Activated CD8-positive, alpha-beta T cell treated with anti-CD3 and anti-CD28 coated beads, Interleukin-2, amount 10 ng/mL, durations not matched to agents 7 days and 5 days (primary cell): ENCODE measurements at regions not wholly inside any gene's neighbourhood (a gene's known extent, or its start where the extent isn't known, plus 50 kb on each side); places are given as distances from the start of the nearest gene placed in this dataset.
"Not testable (repeated sequence)": the region's sequence is repeated elsewhere in the genome, so short reads cannot be mapped to it uniquely, and the experiment has no call there.

Experiments used
- ATAC-seq: fragments of 150-1000 bp; cut with Tn5 transposase; one replicate; pipeline ENCODE4 v1.10.0; 2021; ENCODE audit warnings: moderate library complexity
- CTCF ChIA-PET: fragments of 350-600 bp; sonication (Branson Sonifier 250); formaldehyde crosslinking; loops from one replicate; lab custom pipeline; 2021; ENCODE audit warnings: antibody characterized with exemption; lab: Charles Lee
- POLR2A ChIA-PET: fragments of 350-600 bp; sonication (Branson Sonifier 250); formaldehyde crosslinking; loops from one replicate; lab custom pipeline; 2021; ENCODE audit warnings: antibody characterized with exemption; lab: Charles Lee
- DNase-seq: peaks from one replicate; pipeline ENCODE4 v3.0.0-alpha.2; 2020
- H3K27ac Mint-ChIP-seq: one replicate; pipeline ENCODE4 v1.8.0; 2021; ENCODE audit warnings: mild to moderate bottlenecking, mixed read lengths
- H3K27me3 Mint-ChIP-seq: one replicate; pipeline ENCODE4 v1.8.0; 2021; ENCODE audit warnings: low read depth, mixed read lengths
- H3K36me3 Mint-ChIP-seq: one replicate; pipeline ENCODE4 v1.8.0; 2021; ENCODE audit warnings: low read depth, mixed read lengths
- H3K4me1 Mint-ChIP-seq: one replicate; pipeline ENCODE4 v1.8.0; 2021; ENCODE audit warnings: low read depth, mixed read lengths
- H3K4me3 Mint-ChIP-seq: one replicate; pipeline ENCODE4 v1.8.0; 2021; ENCODE audit warnings: mild to moderate bottlenecking, mixed read lengths
- H3K9me3 Mint-ChIP-seq: one replicate; pipeline ENCODE4 v1.8.0; 2022; ENCODE audit warnings: mixed read lengths; ENCODE audit not compliant: insufficient read depth

- DNase-seq, result no peak
- H3K27ac Mint-ChIP-seq, result no peak overlapping the region
- no peak for ATAC-seq
- no peaks in the 10 kb centered on the region for H3K36me3 Mint-ChIP-seq
- no peak overlapping the region for H3K4me3 Mint-ChIP-seq
- CTCF ChIA-PET, result no interaction called here
- no peaks in the 10 kb centered on the region for H3K27me3 Mint-ChIP-seq
- no peaks in the 10 kb centered on the region for H3K9me3 Mint-ChIP-seq
- H3K4me1 Mint-ChIP-seq, result peaks cover 12% of the 10 kb centered on the region
- POLR2A ChIA-PET, result no interaction called here
Observed at GRCh38 chr12:4191149-4191548, 82.4 kb upstream of the CCND2 start.

GRCh38 chr12:4190366-4191063 lies 83.0 kb upstream of the CCND2 start:
- Mint-ChIP-seq H3K4me1 (peaks cover 12% of the 10 kb centered on the region), H3K27ac (no peak overlapping the region), H3K4me3 (no peak overlapping the region), H3K27me3 (no peaks in the 10 kb centered on the region), H3K9me3 (no peaks in the 10 kb centered on the region), H3K36me3 (no peaks in the 10 kb centered on the region)
- DNase-seq, result no peak
- POLR2A ChIA-PET, result no interaction called here
- no peak for ATAC-seq
- CTCF ChIA-PET, result no interaction called here

- ChIA-PET CTCF (no interaction called here), POLR2A (no interaction called here)
- Mint-ChIP-seq H3K4me1 (peaks cover 12% of the 10 kb centered on the region), H3K9me3 (no peaks in the 10 kb centered on the region), H3K36me3 (no peaks in the 10 kb centered on the region), H3K27ac (no peak overlapping the region), H3K4me3 (no peak overlapping the region), H3K27me3 (no peaks in the 10 kb centered on the region)
- DNase-seq, result no peak
- ATAC-seq, result no peak
Observed at GRCh38 chr12:4189721-4190120, 83.8 kb upstream of the CCND2 start.

- H3K9me3 Mint-ChIP-seq, result peaks cover under 1% of the 10 kb centered on the region
- ChIA-PET CTCF (interaction anchor here (0.6 to 1.3 kb wide), 2 partner anchors 80 kb away, joined by 3 to 4 read pairs; no protein-coding TSS in a partner anchor), POLR2A (interaction anchor here (1.0 kb wide), 1 partner anchor 36 kb away, joined by 3 read pairs; no protein-coding TSS in a partner anchor)
- no peak for DNase-seq
- H3K27ac Mint-ChIP-seq, result no peak overlapping the region
- H3K36me3 Mint-ChIP-seq, result peaks cover 5% of the 10 kb centered on the region
- ATAC-seq, result no peak
- peaks cover 2% of the 10 kb centered on the region for H3K27me3 Mint-ChIP-seq
- H3K4me3 Mint-ChIP-seq, result no peak overlapping the region
- peaks cover 12% of the 10 kb centered on the region for H3K4me1 Mint-ChIP-seq
Observed at GRCh38 chr12:4187916-4188315, 85.6 kb upstream of the CCND2 start.

DNA sequence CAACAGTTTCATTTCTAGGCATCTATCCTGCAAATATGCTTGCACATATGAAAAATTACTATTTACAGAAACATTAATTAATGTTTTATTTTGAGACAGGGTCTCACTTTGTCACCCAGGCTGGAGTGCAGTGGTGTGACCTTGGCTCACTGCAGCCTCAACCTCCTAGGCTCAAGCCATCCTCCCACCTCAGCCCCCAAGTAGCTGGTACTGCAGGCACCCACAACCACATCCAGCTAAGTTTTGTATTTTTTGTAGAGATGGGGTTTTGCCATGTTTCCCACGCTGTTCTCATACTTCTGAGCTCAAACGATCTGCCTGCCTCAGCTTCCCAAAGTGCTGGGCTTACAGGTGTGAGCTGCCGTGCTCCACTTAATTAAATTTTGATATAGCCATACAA lies 86.2 kb upstream of the CCND2 start:
- ATAC-seq, H3K9me3 Mint-ChIP-seq, H3K27ac Mint-ChIP-seq, H3K36me3 Mint-ChIP-seq, DNase-seq, H3K27me3 Mint-ChIP-seq, H3K4me3 Mint-ChIP-seq, POLR2A ChIA-PET: not testable (repeated sequence)
- H3K4me1 Mint-ChIP-seq, result peaks cover 12% of the 10 kb centered on the region
- CTCF ChIA-PET, result interaction anchor here (0.6 to 1.7 kb wide), 2 partner anchors 9 to 80 kb away, joined by 3 to 7 read pairs; no protein-coding TSS in a partner anchor

DNA sequence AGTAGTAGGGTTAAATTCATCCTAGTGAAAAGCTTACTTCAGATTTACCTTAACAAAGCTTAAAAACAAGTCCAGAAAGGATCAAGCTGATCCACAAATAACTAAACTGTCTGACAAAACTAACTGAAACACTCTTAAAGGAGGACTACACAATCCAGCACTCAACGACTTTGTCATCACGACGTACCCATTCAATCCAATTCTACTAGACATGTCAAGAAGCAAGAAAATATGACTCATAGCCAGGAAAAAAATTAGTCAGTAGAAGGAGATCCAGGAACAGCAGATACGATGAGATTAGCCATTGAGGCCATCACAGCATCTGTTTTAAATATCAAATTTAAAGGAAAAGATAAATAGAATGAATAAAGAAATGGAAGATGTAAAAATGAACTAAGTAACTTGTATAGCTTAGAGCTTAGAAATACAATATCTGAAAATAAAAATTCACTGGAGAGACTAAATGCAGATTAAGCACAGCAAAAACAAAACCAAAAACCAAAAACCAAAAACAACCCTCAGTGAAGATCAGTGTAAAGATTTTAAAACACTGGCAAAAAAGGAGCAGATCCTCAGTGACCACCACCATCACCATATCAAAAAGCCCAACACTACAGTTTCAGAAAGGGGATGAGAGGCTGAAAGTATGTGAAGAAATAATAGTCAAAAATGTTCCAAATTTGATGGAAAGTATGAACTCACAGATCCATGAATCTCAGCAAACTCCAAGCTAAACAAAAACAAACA lies 95.0 kb upstream of the CCND2 start:
- ATAC-seq, result peak; percentile 65
- peaks cover 9% of the 10 kb centered on the region for H3K36me3 Mint-ChIP-seq
- H3K9me3 Mint-ChIP-seq, result peaks cover 4% of the 10 kb centered on the region
- H3K4me1 Mint-ChIP-seq, result peaks cover 30% of the 10 kb centered on the region
- H3K4me3 Mint-ChIP-seq, result no peak overlapping the region
- DNase-seq, result peak; percentile 21
- peak overlapping the region; percentile 56 for H3K27ac Mint-ChIP-seq
- CTCF ChIA-PET, result interaction anchor here (0.9 to 2.6 kb wide), 9 partner anchors 8 to 288 kb away, joined by 3 to 15 read pairs (median 7); no protein-coding TSS in a partner anchor
- no peaks in the 10 kb centered on the region for H3K27me3 Mint-ChIP-seq
- POLR2A ChIA-PET, result interaction anchor here (0.9 to 1.8 kb wide), 5 partner anchors 13 to 98 kb away, joined by 3 to 6 read pairs (median 4); no protein-coding TSS in a partner anchor

- ChIA-PET POLR2A (interaction anchor here (1.2 to 1.8 kb wide), 3 partner anchors 34 to 99 kb away, joined by 3 to 6 read pairs (median 4); no protein-coding TSS in a partner anchor), CTCF (interaction anchor here (0.6 to 2.6 kb wide), 7 partner anchors 9 to 100 kb away, joined by 3 to 15 read pairs (median 8); no protein-coding TSS in a partner anchor)
- no peak overlapping the region for H3K4me3 Mint-ChIP-seq
- no peaks in the 10 kb centered on the region for H3K9me3 Mint-ChIP-seq
- ATAC-seq, result no peak
- peaks cover 30% of the 10 kb centered on the region for H3K4me1 Mint-ChIP-seq
- peak; percentile 10 for DNase-seq
- H3K27me3 Mint-ChIP-seq, result no peaks in the 10 kb centered on the region
- H3K36me3 Mint-ChIP-seq, result peaks cover 5% of the 10 kb centered on the region
- no peak overlapping the region for H3K27ac Mint-ChIP-seq
Observed at GRCh38 chr12:4177262-4177661, 96.3 kb upstream of the CCND2 start.

GRCh38 chr12:4176168-4176567 lies 97.4 kb upstream of the CCND2 start:
- Mint-ChIP-seq H3K27me3 (no peaks in the 10 kb centered on the region), H3K9me3 (no peaks in the 10 kb centered on the region), H3K4me3 (no peak overlapping the region), H3K27ac (no peak overlapping the region), H3K4me1 (peaks cover 30% of the 10 kb centered on the region), H3K36me3 (peaks cover 5% of the 10 kb centered on the region)
- DNase-seq (no peak), ATAC-seq (no peak)
- CTCF ChIA-PET, result interaction anchor here (1.5 to 2.3 kb wide), 2 partner anchors 28 to 101 kb away, joined by 3 to 9 read pairs; no protein-coding TSS in a partner anchor
- POLR2A ChIA-PET, result interaction anchor here (1.2 kb wide), 1 partner anchor 33 kb away, joined by 4 read pairs; no protein-coding TSS in a partner anchor

DNA sequence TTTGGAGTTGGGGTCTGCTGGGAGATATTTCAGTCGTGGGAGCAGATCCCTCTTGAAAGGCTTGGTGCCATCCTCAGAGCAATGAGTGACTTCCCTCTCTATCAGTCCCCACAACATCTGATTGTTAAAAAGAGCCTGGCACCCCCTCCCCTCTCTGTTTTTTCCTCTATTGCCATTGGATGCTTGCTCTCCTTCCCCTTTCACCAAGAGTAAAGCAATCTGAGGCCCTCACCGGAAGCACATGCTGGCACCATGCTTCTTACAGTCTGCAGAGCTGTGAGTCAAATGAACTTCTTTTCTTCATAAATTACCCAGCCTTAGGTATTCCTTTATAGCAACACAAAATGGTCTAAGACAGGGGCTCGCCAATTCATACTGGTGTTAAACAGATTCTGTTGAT lies 99.1 kb upstream of the CCND2 start:
- peak; percentile 15 for DNase-seq
- no peak overlapping the region for H3K27ac Mint-ChIP-seq
- H3K9me3 Mint-ChIP-seq, result no peaks in the 10 kb centered on the region
- no peak overlapping the region for H3K4me3 Mint-ChIP-seq
- ChIA-PET POLR2A (interaction anchor here (1.6 kb wide), 1 partner anchor 10 kb away, joined by 10 read pairs; no protein-coding TSS in a partner anchor), CTCF (interaction anchor here (1.0 to 1.4 kb wide), 2 partner anchors 10 to 66 kb away, joined by 3 to 4 read pairs; no protein-coding TSS in a partner anchor)
- no peak for ATAC-seq
- no peaks in the 10 kb centered on the region for H3K27me3 Mint-ChIP-seq
- peaks cover 38% of the 10 kb centered on the region for H3K4me1 Mint-ChIP-seq
- peaks cover 5% of the 10 kb centered on the region for H3K36me3 Mint-ChIP-seq

DNA sequence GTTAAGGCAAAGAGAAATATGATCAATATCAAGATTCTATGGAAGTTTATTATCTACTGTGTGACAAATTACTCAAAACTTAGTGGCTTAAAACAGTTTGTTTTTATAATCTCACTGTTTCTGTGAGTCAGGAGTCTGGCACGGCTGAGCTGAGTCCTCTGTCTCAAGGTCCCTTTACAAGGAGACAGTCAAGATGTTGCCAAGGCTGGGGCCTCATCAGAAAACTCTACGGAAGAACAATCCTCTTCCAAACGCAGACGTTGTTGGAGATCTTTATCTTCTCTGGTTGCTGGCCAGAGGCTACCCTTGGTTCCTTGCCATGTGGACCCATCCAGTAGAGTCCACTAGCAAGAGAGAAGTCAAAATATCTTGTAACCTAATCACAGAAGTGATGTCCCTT lies 100.6 kb upstream of the CCND2 start:
- H3K4me1 Mint-ChIP-seq, result peaks cover 31% of the 10 kb centered on the region
- no peaks in the 10 kb centered on the region for H3K27me3 Mint-ChIP-seq
- ChIA-PET CTCF (interaction anchor here (1.1 kb wide), 1 partner anchor 28 kb away, joined by 3 read pairs; no protein-coding TSS in a partner anchor), POLR2A (interaction anchor here (1.6 kb wide), 1 partner anchor 9 kb away, joined by 10 read pairs; no protein-coding TSS in a partner anchor)
- H3K36me3 Mint-ChIP-seq, result no peaks in the 10 kb centered on the region
- H3K9me3 Mint-ChIP-seq, result no peaks in the 10 kb centered on the region
- DNase-seq (peak; percentile 14), ATAC-seq (no peak)
- H3K4me3 Mint-ChIP-seq, result no peak overlapping the region
- no peak overlapping the region for H3K27ac Mint-ChIP-seq

DNA sequence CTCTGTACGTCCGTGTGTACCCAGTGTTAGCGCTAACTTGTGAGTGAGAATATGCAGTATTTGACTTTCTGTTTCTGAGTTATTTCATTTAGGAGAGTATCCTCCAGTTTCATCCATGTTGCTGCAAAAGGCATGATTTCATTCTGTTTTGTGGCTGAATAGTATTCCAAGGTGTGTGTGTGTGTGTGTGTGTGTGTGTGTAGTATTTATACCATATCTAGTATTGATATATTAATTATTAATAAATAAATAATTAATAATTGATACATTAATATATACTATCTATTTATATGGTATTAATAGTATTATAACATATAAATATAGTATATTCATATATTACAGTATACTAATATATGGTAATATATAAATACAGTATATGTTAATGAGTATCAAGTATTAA lies 101.8 kb upstream of the CCND2 start:
- no peak for DNase-seq
- no peak overlapping the region for H3K27ac Mint-ChIP-seq
- peaks cover 2% of the 10 kb centered on the region for H3K27me3 Mint-ChIP-seq
- no peaks in the 10 kb centered on the region for H3K36me3 Mint-ChIP-seq
- no peak for ATAC-seq
- no peak overlapping the region for H3K4me3 Mint-ChIP-seq
- ChIA-PET CTCF (no interaction called here), POLR2A (no interaction called here)
- no peaks in the 10 kb centered on the region for H3K9me3 Mint-ChIP-seq
- H3K4me1 Mint-ChIP-seq, result peaks cover 23% of the 10 kb centered on the region
